ENCODE measurements at regions not wholly inside any gene's neighbourhood (a gene's known extent, or its start where the extent isn't known, plus 50 kb on each side); places are given as distances from the start of the nearest gene placed in this dataset.

- no peak for TF ChIP-seq CTCF (IDR thresholded peaks at IDR 0.05; ENCODE audit: poor library complexity, severe bottlenecking)
- no peak for TF ChIP-seq POLR2AphosphoS5 (IDR thresholded peaks at IDR 0.05)
- TF ChIP-seq EP300 (conservative IDR thresholded peaks at IDR 0.05; ENCODE audit: poor library complexity, severe bottlenecking): no peak
These were observed 325.5 kb upstream of the CITED2 start for GRCh38 chr6:139699911-139700310.

Measured in neural cell (in vitro differentiated cells).